OCI-LY7 (cell line): ENCODE measurements at regions not wholly inside any gene's neighbourhood (a gene's known extent, or its start where the extent isn't known, plus 50 kb on each side); places are given as distances from the start of the nearest gene placed in this dataset.

Source experiments
- BruUV-seq: library from RNA; stranded (reverse); fragments of 400-500 nt; replicated peaks from 2 replicates; lab custom pipeline; 2021; lab: Mats Ljungman, UMichigan
- CTCF ChIA-PET: fragments of 300-600 bp; sonication (Branson Sonifier 250); formaldehyde crosslinking; loops from one replicate; lab custom pipeline; 2022; ENCODE audit warnings: antibody characterized with exemption; ENCODE audit not compliant: unreplicated experiment; lab: Charles Lee
- POLR2A ChIA-PET: fragments of 300-600 bp; sonication (Branson Sonifier 250); formaldehyde crosslinking; loops from one replicate; lab custom pipeline; 2022; ENCODE audit warnings: antibody characterized with exemption; lab: Charles Lee
- DNase-seq: peaks from one replicate; pipeline ENCODE4 v3.0.0-alpha.2; 2015; ENCODE audit warnings: low spot score
- H2AFZ ChIP-seq: fragments of 200-600 bp; sonication (generic), shearing (Covaris generic); 2 replicates; pipeline ENCODE4 v1.6.1; 2014; ENCODE audit warnings: mild to moderate bottlenecking, antibody characterized with exemption, low read length, moderate library complexity
- H3K27ac ChIP-seq: fragments of 200-600 bp; sonication (generic); 2 replicates; pipeline ENCODE4 v1.5.1; 2014; ENCODE audit warnings: mixed run types, low read depth, mild to moderate bottlenecking, moderate library complexity, low read length, inconsistent platforms; ENCODE audit not compliant: poor library complexity, severe bottlenecking
- H3K36me3 ChIP-seq: fragments of 200-600 bp; sonication (generic); 2 replicates; pipeline ENCODE4 v1.6.1; 2014; ENCODE audit warnings: mild to moderate bottlenecking, antibody characterized with exemption, low read length, moderate library complexity, mixed read lengths; ENCODE audit not compliant: insufficient read depth
- H3K4me1 ChIP-seq: fragments of 200-600 bp; sonication (generic); 2 replicates; pipeline ENCODE4 v1.5.1; 2014; ENCODE audit warnings: mild to moderate bottlenecking, low read length; ENCODE audit not compliant: insufficient read depth, poor library complexity, severe bottlenecking
- H3K4me2 ChIP-seq: fragments of 200-600 bp; sonication (generic); 2 replicates; pipeline ENCODE4 v1.6.1; 2014; ENCODE audit warnings: mild to moderate bottlenecking, low read length
- H3K4me3 ChIP-seq: fragments of 200-600 bp; sonication (generic); 2 replicates; pipeline ENCODE4 v1.5.1; 2014; ENCODE audit warnings: mild to moderate bottlenecking, low read depth, low read length; ENCODE audit not compliant: poor library complexity, severe bottlenecking
- H3K79me2 ChIP-seq: fragments of 200-600 bp; sonication (generic); 2 replicates; pipeline ENCODE4 v1.6.1; 2016; ENCODE audit warnings: low read depth, mild to moderate bottlenecking, low read length, moderate library complexity, mixed read lengths; ENCODE audit not compliant: insufficient read depth
- H3K9me2 ChIP-seq: fragments of 200-600 bp; sonication (generic); 2 replicates; pipeline ENCODE4 v1.6.1; 2016; ENCODE audit warnings: mild to moderate bottlenecking, low read length, mixed read lengths; ENCODE audit not compliant: insufficient read depth
- H3K9me3 ChIP-seq: fragments of 200-600 bp; sonication (generic); 2 replicates; pipeline ENCODE4 v1.6.1; 2014; ENCODE audit warnings: mild to moderate bottlenecking, mixed run types, low read length, mixed read lengths
- H4K20me1 ChIP-seq: fragments of 200-600 bp; sonication (generic); 2 replicates; pipeline ENCODE4 v1.6.1; 2014; ENCODE audit warnings: mild to moderate bottlenecking, antibody characterized with exemption, low read length, moderate library complexity, mixed read lengths; ENCODE audit not compliant: insufficient read depth
- CTCF ChIP-seq: fragments of 200-600 bp; sonication (generic); conservative IDR thresholded peaks from 2 replicates; pipeline ENCODE4 v1.5.1; 2014; ENCODE audit warnings: mild to moderate bottlenecking, antibody characterized with exemption, low read length, moderate library complexity, mixed read lengths
- EZH2phosphoT487 ChIP-seq: fragments of 200-600 bp; sonication (generic); IDR thresholded peaks from 2 replicates; pipeline ENCODE4 v1.6.1; 2018; ENCODE audit warnings: low read depth, borderline replicate concordance, mild to moderate bottlenecking, mixed run types, antibody characterized with exemption, low read length, moderate library complexity, mixed read lengths
- intact Hi-C: fragments of 100-400 bp; cut with micrococcal nuclease; formaldehyde crosslinking; loops from one replicate; pipeline ENCODE4 v1.10.0; 2022; ENCODE audit not compliant: unreplicated experiment

DNA sequence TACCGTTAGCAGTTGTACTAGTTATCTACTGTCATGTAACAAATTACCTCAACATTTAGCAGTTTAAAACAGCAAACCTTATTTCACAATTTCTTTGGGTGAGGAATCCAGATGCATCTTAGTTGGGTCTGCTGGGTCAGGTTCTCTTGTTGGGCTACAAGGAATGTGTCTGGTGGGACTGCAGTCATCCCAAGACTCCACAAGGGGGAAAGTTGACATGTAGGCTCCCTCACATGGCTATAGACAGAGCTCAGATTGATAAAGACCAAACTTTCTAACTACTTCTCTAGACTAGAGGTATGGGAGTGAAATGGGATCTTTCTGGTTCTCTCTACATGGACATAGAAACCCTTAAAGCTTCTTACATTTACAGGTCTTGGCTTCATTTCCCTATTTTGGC, 160.9 kb downstream of the UCK2 start:
- H3K4me1 ChIP-seq = no peaks in the 10 kb centered on the region
- H3K4me3 ChIP-seq = no peak overlapping the region
- no peaks in the 10 kb centered on the region for H4K20me1 ChIP-seq
- ChIA-PET CTCF (no interaction called here), POLR2A (interaction anchor here (0.7 to 1.1 kb wide), 2 partner anchors 9 to 63 kb away, joined by 3 read pairs; no protein-coding TSS in a partner anchor)
- no peaks in the 10 kb centered on the region for H3K9me3 ChIP-seq
- H3K27ac ChIP-seq = no peak overlapping the region
- H3K4me2 ChIP-seq = no peak overlapping the region
- intact Hi-C loops = no loop called here
- H2AFZ ChIP-seq = no peak overlapping the region
- no TSS peak for BruUV-seq
- TF ChIP-seq CTCF (no peak), EZH2phosphoT487 (no peak)
- DNase-seq = no peak
- no peaks in the 10 kb centered on the region for H3K9me2 ChIP-seq
- H3K79me2 ChIP-seq = no peaks in the 10 kb centered on the region
- no peaks in the 10 kb centered on the region for H3K36me3 ChIP-seq

DNA sequence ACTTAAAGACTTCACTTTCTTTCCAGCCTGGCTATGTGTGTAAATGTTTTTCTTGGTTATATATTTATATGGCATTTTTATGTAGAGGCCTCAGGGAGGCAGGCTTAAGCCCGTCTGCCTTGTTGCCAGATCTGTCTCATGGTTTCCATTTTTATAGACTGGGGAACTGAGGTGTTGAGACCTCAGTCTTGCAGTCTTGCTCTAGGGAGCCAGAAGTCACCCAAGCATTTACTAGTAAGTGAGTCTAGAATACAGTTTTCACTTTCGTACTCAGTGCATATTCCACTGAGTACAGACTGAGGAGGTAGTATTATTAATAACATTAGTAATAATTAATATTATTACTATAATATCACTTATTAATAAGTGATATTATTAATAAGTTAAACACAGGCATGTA, 161.4 kb downstream of the UCK2 start:
- Histone ChIP-seq H3K4me3 (no peak overlapping the region), H3K36me3 (no peaks in the 10 kb centered on the region), H3K9me2 (no peaks in the 10 kb centered on the region), H3K79me2 (no peaks in the 10 kb centered on the region), H4K20me1 (no peaks in the 10 kb centered on the region), H3K27ac (no peak overlapping the region), H3K9me3 (no peaks in the 10 kb centered on the region), H2AFZ (no peak overlapping the region), H3K4me2 (no peak overlapping the region), H3K4me1 (no peaks in the 10 kb centered on the region)
- no peak for DNase-seq
- BruUV-seq = no TSS peak
- ChIA-PET CTCF (no interaction called here), POLR2A (no interaction called here)
- no peak for TF ChIP-seq CTCF
- TF ChIP-seq EZH2phosphoT487 = no peak
- intact Hi-C loops = no loop called here

- H3K4me2 ChIP-seq = no peak overlapping the region
- no peaks in the 10 kb centered on the region for H3K9me3 ChIP-seq
- H3K4me1 ChIP-seq = no peaks in the 10 kb centered on the region
- DNase-seq = no peak
- H3K9me2 ChIP-seq = no peaks in the 10 kb centered on the region
- no peaks in the 10 kb centered on the region for H3K79me2 ChIP-seq
- no peak overlapping the region for H2AFZ ChIP-seq
- no peaks in the 10 kb centered on the region for H4K20me1 ChIP-seq
- BruUV-seq = no TSS peak
- ChIA-PET POLR2A (no interaction called here), CTCF (no interaction called here)
- intact Hi-C loops = no loop called here
- H3K27ac ChIP-seq = no peak overlapping the region
- H3K4me3 ChIP-seq = no peak overlapping the region
- TF ChIP-seq CTCF = no peak
- no peak for TF ChIP-seq EZH2phosphoT487
- H3K36me3 ChIP-seq = no peaks in the 10 kb centered on the region
These were observed 165.1 kb downstream of the UCK2 start for GRCh38 chr1:165992533-165992932.
